ENCODE measurements at regions not wholly inside any gene's neighbourhood (a gene's known extent, or its start where the extent isn't known, plus 50 kb on each side); places are given as distances from the start of the nearest gene placed in this dataset.
A peak's percentile ranks its signal among the peaks of the same experiment; 100 is the strongest.

GRCh38 chr5:163369776-163370385 lies 67.5 kb upstream of the CCNG1 start:
- no peaks in the 10 kb centered on the region for H3K36me3 Mint-ChIP-seq
- no peak for TF ChIP-seq CTCF (IDR thresholded peaks at IDR 0.05; ENCODE audit: unreplicated experiment)
- H3K27ac Mint-ChIP-seq: no peak overlapping the region
- peaks cover 11% of the 10 kb centered on the region for H3K9me3 Mint-ChIP-seq
- DNase-seq (ENCODE audit: low spot score in 2 of 2, unreplicated experiment in 2 of 2): no peak
- H3K4me1 Mint-ChIP-seq: peaks cover 5% of the 10 kb centered on the region
- no peaks in the 10 kb centered on the region for H3K27me3 Mint-ChIP-seq (ENCODE audit: low read depth)
- H3K4me3 Mint-ChIP-seq: no peak overlapping the region

- H3K27me3 Mint-ChIP-seq (ENCODE audit: low read depth): no peaks in the 10 kb centered on the region
- DNase-seq (ENCODE audit: low spot score in 2 of 2, unreplicated experiment in 2 of 2): no peak
- no peak overlapping the region for H3K4me3 Mint-ChIP-seq
- no peak for TF ChIP-seq CTCF (IDR thresholded peaks at IDR 0.05; ENCODE audit: unreplicated experiment)
- peaks cover 8% of the 10 kb centered on the region for H3K9me3 Mint-ChIP-seq
- H3K27ac Mint-ChIP-seq: peak overlapping the region; percentile 7
- peaks cover 5% of the 10 kb centered on the region for H3K4me1 Mint-ChIP-seq
- no peaks in the 10 kb centered on the region for H3K36me3 Mint-ChIP-seq
These were observed 63.8 kb upstream of the CCNG1 start for GRCh38 chr5:163373436-163374084.

- TF ChIP-seq CTCF (IDR thresholded peaks at IDR 0.05; ENCODE audit: unreplicated experiment): no peak
- Mint-ChIP-seq H3K4me1 (peaks cover 12% of the 10 kb centered on the region), H3K9me3 (peaks cover 4% of the 10 kb centered on the region), H3K4me3 (no peak overlapping the region), H3K27ac (no peak overlapping the region), H3K27me3 (ENCODE audit: low read depth) (no peaks in the 10 kb centered on the region), H3K36me3 (no peaks in the 10 kb centered on the region)
- DNase-seq (ENCODE audit: low spot score in 2 of 2, unreplicated experiment in 2 of 2): no peak
These were observed 59.4 kb upstream of the CCNG1 start for GRCh38 chr5:163377982-163378381.

GRCh38 chr5:163379298-163380155 lies 57.9 kb upstream of the CCNG1 start:
- H3K27ac Mint-ChIP-seq: no peak overlapping the region
- H3K4me3 Mint-ChIP-seq: no peak overlapping the region
- H3K36me3 Mint-ChIP-seq: no peaks in the 10 kb centered on the region
- DNase-seq (ENCODE audit: low spot score in 2 of 2, unreplicated experiment in 2 of 2): no peak
- H3K4me1 Mint-ChIP-seq: peaks cover 6% of the 10 kb centered on the region
- H3K27me3 Mint-ChIP-seq (ENCODE audit: low read depth): no peaks in the 10 kb centered on the region
- peaks cover 4% of the 10 kb centered on the region for H3K9me3 Mint-ChIP-seq
- TF ChIP-seq CTCF (IDR thresholded peaks at IDR 0.05; ENCODE audit: unreplicated experiment): no peak

GRCh38 chr5:163381832-163382231 lies 55.6 kb upstream of the CCNG1 start:
- peaks cover 15% of the 10 kb centered on the region for H3K4me1 Mint-ChIP-seq
- no peak overlapping the region for H3K4me3 Mint-ChIP-seq
- no peak overlapping the region for H3K27ac Mint-ChIP-seq
- no peaks in the 10 kb centered on the region for H3K27me3 Mint-ChIP-seq (ENCODE audit: low read depth)
- DNase-seq (ENCODE audit: low spot score in 2 of 2, unreplicated experiment in 2 of 2): no peak
- no peaks in the 10 kb centered on the region for H3K36me3 Mint-ChIP-seq
- H3K9me3 Mint-ChIP-seq: peaks cover 4% of the 10 kb centered on the region
- no peak for TF ChIP-seq CTCF (IDR thresholded peaks at IDR 0.05; ENCODE audit: unreplicated experiment)
